NCI-H524 (cell line): ENCODE measurements at regions not wholly inside any gene's neighbourhood (a gene's known extent, or its start where the extent isn't known, plus 50 kb on each side); places are given as distances from the start of the nearest gene placed in this dataset.

ENCODE experiments used
- DNase-seq, 2 experiments: peaks; one replicate each; lab custom pipeline; 2025; lab: John Stamatoyannopoulos, UW

DNA sequence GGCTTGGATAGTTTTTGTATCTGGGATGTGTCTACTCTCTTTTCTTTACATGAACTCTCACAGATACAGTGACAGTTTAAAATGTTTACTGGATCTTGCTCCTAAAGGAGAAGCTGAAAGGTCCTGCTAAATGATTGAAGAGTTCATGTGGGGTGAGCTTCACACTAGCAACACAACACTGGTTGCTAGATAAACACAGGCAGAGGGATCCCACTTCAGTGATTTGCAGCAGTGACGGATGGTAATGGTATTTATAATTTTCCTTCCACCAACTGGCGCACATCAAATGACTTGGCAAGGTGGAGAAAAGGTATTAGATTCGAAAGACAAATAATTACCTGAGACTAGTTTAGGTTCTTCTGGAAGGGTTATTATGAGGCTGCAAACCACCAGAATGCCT lies 270.2 kb downstream of the TBX15 start:
- DNase-seq = no peak

- no peak for DNase-seq
Measured at GRCh38 chr1:118716775-118717174, 271.4 kb downstream of the TBX15 start.

DNA sequence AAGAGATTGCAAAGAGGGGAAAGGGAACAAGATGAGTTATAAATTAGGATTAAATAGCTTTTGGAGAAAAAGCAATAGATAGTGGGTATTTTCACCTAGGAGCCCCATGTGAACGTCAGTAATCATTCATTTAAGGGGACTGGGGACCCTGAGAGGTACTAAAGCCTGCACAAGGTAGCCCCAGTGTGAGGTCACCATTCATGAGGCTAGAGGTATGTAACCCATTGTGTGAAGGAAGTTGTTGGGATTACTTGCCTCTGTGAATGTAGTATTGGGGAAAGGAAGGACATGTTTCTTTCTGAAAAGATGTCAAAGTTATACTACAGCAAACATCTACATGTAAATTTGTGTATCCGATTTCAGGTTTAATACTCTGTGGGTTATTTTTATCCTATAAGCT lies 276.8 kb downstream of the TBX15 start:
- no peak for DNase-seq

GRCh38 chr1:118698911-118699310 lies 289.2 kb downstream of the TBX15 start:
- DNase-seq = peak; percentile 18 to 62

GRCh38 chr1:118692143-118692542 lies 296.0 kb downstream of the TBX15 start:
- no peak for DNase-seq

DNA sequence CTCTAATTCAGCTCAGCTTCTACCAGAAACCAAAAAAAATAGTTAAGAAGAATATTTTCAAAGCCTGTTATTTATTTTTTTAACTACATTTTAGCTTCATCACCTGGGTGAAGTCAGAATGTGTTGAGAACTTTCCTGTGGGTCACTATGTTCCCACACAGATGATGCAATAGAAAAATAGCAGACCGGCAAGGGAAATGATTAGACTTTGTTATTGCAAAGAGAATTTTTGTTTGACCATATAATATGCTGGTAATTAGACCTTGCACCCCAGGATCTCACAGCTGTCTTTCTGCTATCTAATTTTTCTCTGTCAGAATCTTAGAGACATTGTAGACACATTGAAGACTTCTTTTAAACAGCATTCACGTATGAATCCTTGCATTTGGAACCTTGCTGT lies 299.3 kb downstream of the TBX15 start:
- DNase-seq = no peak

DNA sequence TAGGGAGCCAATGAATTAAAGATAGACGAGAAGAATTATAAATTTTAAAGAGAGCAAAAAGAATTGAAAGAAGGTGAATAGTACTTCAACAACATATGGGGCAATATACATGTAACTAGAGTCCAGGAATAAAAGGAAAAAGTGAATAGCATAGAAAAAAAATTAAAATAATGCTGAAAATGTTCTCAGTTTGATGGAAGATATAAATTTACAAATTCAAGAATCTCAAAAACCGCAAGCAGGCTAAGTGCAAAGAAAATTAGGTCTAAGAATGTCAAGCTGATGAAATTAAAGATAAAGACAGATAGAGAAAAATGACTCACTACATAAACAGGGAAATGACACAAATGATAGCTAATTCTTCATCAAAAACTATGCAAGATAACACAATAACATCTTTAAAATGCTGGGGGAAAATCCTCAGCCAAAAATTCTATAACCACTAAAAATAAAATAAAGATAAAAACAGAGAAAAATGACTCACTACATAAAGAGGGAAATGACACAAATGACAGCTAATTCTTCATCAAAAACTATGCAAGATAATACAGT lies 326.3 kb downstream of the TBX15 start:
- no peak for DNase-seq

DNA sequence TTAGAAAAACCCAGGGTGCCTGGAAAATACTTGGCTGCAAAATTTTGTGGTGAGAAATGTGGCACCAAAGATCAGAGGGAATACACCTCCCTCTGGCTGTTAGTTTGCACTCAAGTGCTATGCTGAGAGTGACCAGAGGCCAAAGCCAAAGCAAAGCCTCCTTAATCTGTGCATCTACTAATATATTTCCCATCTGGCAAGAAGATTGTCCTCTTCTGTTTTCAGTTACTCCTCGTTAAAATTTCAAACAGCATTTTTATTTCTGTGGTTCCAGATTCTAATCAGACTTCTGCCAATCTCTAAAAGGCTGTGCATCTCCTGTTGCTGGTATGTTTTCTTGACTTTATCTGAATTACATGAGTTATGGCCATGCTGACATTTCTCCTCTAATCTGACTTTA lies 327.4 kb downstream of the TBX15 start:
- no peak for DNase-seq

DNA sequence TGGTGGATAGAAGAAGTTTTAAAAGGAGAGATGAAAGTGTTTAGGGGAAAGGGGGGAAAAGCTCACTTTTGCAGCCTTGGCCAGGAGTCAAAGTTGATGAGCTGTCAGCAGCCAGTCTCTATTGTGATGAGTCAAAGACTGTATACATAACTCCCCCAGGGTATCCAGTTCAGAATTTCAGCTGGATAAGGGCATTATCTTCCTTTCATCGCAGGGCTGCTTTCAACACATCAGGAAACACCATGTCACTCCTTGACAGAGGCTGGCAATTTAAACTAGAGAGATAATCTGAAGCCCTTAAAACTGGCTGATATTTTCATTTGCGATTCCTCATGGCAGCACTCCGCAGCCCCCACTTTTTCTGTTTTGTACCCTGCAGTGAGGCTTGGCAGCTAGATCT lies 328.5 kb downstream of the TBX15 start:
- no peak for DNase-seq

DNA sequence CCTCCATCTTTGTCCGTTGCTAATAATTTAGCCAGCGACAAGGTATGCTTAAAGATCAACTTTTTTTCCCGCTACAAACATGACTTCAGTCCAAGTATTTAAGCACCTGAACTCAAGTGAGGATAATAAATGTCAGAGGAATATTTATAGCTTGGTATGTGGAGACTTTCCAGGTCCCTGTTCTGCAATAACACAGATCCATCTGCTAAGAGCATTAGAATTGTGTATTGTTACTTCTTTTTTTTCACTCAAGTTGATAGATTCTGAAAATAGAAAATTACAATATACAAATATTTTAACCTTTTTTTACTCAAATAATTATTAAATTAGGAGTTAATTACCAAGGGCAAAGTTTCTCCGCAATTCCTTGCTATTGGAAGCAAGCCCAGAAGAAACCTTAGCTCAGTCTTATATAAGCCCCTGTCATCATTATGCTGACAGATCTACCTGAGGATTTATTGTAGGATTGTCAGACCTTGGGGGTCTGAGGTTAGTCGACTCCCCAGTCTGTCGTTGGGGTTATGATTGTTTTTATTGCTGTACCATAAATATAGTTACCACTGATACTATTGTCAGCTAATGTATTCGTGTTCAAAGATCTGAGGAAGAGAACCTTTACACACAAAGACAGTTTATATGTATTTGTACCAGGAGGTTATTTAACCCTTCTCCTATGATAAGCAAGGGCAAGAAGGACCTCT lies 337.9 kb downstream of the TBX15 start:
- DNase-seq = no peak

GRCh38 chr1:118649369-118650106 lies 338.6 kb downstream of the TBX15 start:
- no peak for DNase-seq

DNA sequence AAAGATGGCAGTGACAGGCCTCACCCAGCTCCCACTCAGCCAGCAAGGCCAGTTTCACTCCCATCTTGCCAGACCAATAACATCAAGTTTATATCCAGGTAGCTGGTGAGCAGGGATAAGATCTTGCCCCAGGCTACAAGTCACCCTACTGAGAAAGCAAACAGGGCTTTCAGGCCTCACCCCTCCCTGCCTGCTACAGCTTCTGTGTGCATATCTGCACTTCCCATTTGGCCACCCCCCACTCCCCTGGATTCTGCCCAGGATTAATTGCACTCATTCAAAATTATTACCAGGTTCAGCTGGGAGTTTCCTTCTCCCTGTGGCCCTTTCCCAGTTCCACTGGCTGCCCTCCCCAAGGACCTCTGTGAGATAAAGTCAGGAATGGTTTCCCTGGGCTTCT lies 352.1 kb downstream of the TBX15 start:
- DNase-seq = no peak

- DNase-seq = no peak
Measured at GRCh38 chr1:118627435-118627834, 360.7 kb downstream of the TBX15 start.

GRCh38 chr1:118621839-118622238 lies 366.3 kb downstream of the TBX15 start:
- DNase-seq = no peak

- DNase-seq = no peak
Measured at GRCh38 chr1:118618618-118619340, 369.4 kb downstream of the TBX15 start.

GRCh38 chr1:118617916-118618315 lies 370.2 kb downstream of the TBX15 start:
- no peak for DNase-seq

DNA sequence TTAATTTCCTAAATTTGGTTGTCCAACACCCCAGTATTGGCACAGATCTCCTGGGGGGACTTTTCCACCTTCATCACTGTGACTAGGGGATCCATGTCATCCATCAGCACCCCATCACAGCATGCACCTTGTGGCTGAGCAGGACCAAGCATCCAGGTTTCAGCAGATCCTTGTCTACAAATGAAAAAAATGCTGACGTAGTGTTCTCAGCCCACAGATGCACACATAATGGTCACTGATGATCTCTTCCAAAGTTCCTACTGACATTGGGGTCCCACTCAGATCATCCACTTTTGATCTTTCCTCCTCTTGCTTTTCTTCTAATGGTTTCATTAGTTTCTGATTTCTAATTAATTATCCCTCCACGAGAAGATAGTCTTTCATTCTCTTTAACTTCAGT lies 373.1 kb downstream of the TBX15 start:
- DNase-seq = no peak

DNA sequence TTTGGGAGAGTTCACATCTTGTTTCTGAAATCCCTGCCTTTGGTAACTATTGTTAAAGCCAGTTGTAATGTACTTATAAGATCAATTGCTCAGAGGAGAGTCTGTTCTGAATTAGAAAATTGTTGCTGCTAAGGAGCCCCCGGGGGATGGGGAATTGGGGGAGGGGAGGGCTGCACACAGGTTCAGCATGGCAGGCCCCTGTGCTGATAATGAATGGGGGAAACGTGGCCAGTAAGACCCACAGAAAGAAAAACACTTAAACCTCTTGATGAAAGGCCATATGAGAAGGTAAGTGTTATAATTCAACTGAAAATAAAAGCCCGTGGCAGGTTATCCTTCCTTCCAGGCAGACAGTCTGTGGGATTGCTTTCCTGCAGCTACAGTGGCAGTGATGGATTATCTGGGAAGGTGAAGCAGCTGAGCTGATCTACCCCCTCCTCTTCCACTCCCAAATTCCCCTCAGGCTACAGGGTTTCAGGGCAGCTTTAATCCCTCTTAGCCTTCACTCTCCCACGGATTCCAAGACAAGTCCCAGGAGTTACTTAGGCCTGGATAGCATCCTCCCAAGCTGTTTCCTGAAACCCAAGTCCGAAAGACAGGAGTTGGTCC lies 398.8 kb downstream of the TBX15 start:
- peak; percentile 5 to 61 for DNase-seq

DNA sequence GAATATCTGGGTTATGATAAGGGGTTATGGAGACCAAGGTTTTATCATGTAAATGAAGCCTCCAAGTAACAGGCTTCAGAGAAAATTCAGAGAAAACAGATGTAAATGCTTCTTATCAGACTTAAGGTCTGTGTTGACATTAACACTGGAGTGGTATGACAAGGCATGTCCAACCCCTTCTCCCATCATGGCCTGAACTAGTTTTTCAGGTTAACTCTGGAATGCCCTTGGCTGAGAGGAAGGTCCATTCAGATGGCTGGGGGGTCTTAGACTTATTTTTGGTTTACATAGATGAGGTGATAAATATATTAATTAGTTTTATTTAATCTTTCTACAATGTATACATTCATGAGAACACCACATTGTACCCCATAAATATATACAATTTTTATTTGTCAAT lies 399.6 kb downstream of the TBX15 start:
- DNase-seq = no peak

GRCh38 chr1:118578276-118578675 lies 393.2 kb upstream of the SPAG17 start:
- no peak for DNase-seq

GRCh38 chr1:118575060-118575459 lies 390.0 kb upstream of the SPAG17 start:
- no peak for DNase-seq

- no peak for DNase-seq
Measured at GRCh38 chr1:118564961-118565703, 380.1 kb upstream of the SPAG17 start.
